ENCODE measurements at regions not wholly inside any gene's neighbourhood (a gene's known extent, or its start where the extent isn't known, plus 50 kb on each side); places are given as distances from the start of the nearest gene placed in this dataset.

DNA sequence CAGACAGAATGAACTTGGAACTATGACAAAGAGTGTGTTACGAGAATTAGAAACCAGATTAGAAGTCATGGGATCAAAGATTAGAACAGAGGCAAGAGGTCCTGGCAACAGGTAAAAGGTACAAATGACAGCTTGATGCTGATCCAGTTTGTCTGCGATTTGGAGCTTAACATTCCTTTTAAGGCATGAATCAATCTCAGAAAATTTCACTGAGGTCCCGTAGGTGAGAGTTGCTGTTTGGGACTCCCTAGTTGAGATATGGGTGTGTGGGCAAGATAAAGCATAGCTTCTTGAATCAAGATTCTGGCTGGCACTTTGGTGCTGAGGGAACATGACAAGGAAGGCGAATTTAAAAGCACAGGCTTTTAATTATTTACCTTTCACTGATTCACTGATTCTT is 62.6 kb upstream of the ACSL4 start:
- intact Hi-C loops (cut with DNase I) = no loop called here
- no peaks in the 10 kb centered on the region for H3K27me3 ChIP-seq
- H3K36me3 ChIP-seq (replicated peaks in 1 of 2; ENCODE audit: insufficient read depth in 1 of 2, low read depth in 2 of 2) = no peaks in the 10 kb centered on the region
- no peak overlapping the region for H3K27ac ChIP-seq
- no peak for ATAC-seq
- no peak overlapping the region for H3K4me3 ChIP-seq
- DNase-seq = no peak
- H3K4me1 ChIP-seq = no peaks in the 10 kb centered on the region
- no peaks in the 10 kb centered on the region for H3K9me3 ChIP-seq
- WGBS, 2 donors = 35 to 40% methylated on average over 4 of the region's 4 CpGs
- TF ChIP-seq, protein P1, sequence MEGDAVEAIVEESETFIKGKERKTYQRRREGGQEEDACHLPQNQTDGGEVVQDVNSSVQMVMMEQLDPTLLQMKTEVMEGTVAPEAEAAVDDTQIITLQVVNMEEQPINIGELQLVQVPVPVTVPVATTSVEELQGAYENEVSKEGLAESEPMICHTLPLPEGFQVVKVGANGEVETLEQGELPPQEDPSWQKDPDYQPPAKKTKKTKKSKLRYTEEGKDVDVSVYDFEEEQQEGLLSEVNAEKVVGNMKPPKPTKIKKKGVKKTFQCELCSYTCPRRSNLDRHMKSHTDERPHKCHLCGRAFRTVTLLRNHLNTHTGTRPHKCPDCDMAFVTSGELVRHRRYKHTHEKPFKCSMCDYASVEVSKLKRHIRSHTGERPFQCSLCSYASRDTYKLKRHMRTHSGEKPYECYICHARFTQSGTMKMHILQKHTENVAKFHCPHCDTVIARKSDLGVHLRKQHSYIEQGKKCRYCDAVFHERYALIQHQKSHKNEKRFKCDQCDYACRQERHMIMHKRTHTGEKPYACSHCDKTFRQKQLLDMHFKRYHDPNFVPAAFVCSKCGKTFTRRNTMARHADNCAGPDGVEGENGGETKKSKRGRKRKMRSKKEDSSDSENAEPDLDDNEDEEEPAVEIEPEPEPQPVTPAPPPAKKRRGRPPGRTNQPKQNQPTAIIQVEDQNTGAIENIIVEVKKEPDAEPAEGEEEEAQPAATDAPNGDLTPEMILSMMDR (IDR thresholded peaks at IDR 0.05) = no peak
- TF ChIP-seq POLR2A (IDR thresholded peaks at IDR 0.05) = no peak

DNA sequence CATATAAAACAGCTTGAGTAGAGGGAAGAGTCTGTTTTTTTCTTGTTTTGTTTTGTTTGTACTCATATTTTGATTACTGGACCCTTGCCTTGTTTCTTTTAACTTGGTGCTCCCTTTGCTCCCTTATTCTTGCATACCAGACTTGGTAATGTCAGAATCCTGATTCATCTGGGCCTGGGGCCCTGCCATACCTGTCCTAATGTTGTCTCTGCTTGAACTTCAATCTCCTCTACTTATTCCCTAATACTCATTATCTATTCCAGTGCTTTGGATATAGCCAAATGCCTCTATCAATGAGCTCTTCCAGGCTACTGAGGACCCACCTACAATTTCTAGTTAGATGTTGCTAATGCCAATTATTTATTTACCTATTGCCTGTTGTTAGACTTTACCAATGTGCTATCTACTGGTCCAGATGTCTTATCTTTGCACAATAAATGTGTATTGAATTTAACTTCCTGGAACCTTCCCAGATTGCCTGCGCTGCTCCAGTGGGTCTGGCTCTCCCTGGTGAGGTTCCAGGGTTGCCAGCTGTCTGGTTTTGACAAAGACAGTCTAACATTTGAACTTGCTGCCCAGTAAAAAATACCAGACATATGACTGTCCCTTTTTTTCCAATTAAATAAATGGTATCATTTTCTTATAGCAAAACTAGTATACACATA is 64.4 kb upstream of the ACSL4 start:
- Histone ChIP-seq H3K27ac (no peak overlapping the region), H3K4me1 (no peaks in the 10 kb centered on the region), H3K9me3 (no peaks in the 10 kb centered on the region), H3K4me3 (no peak overlapping the region), H3K27me3 (no peaks in the 10 kb centered on the region), H3K36me3 (replicated peaks in 1 of 2; ENCODE audit: insufficient read depth in 1 of 2, low read depth in 2 of 2) (no peaks in the 10 kb centered on the region)
- no peak for DNase-seq
- TF ChIP-seq POLR2A (IDR thresholded peaks at IDR 0.05) = no peak
- TF ChIP-seq, protein P1 (IDR thresholded peaks at IDR 0.05) = no peak
- no peak for ATAC-seq
- intact Hi-C loops (cut with DNase I) = no loop called here
- 17 to 27% methylated on average over 1 of the region's 1 CpG for WGBS, 2 donors

DNA sequence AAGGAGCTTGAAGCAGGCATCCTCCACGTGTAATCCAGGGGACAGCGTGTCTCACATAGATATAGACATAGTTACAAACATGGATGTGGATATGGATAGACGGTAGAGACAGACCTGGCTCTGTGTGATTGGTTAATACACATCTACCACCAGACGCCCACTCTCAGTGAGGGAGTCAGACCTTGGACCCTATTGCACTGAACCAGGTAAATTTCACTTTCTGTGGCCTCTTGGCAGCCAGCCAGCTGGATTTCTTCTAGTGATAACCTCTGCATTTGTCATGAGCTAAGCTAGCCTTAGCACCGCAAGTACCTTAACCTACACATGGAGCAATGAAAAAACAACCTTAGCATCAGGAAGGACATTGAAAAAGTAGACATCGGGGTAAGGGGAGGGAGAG is 79.2 kb upstream of the ACSL4 start:
- intact Hi-C loops (cut with DNase I) = no loop called here
- no peaks in the 10 kb centered on the region for H3K27me3 ChIP-seq
- TF ChIP-seq POLR2A (IDR thresholded peaks at IDR 0.05) = no peak
- TF ChIP-seq, protein P1 (IDR thresholded peaks at IDR 0.05) = no peak
- 83 to 84% methylated on average over 6 of the region's 6 CpGs for WGBS, 2 donors
- H3K27ac ChIP-seq = no peak overlapping the region
- no peaks in the 10 kb centered on the region for H3K4me1 ChIP-seq
- no peak overlapping the region for H3K4me3 ChIP-seq
- H3K36me3 ChIP-seq (replicated peaks in 1 of 2; ENCODE audit: insufficient read depth in 1 of 2, low read depth in 2 of 2) = no peaks in the 10 kb centered on the region
- H3K9me3 ChIP-seq = no peaks in the 10 kb centered on the region
- ATAC-seq (no peak), DNase-seq (peak in 2 of 4 donors; percentile 10 to 13)

DNA sequence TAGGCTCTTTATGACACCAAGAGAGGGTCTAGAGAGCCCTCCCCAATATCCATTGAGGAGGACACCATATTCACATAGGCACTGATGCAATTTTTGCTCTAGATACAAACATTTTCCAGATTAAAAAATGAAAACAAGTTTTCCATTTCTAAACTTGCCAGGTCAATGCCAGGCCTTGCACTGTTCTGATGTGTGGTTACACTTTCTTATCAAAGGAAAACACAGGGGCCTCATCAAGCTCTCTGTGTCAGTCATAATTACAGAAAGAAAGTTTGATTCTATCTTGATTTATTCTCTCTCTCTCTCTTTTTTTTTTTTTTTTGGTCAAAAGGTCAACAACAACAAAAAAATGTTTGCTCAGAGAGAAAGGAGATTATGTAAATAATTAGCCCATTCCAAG is 80.2 kb upstream of the ACSL4 start:
- DNase-seq = no peak
- H3K27ac ChIP-seq = no peak overlapping the region
- no peaks in the 10 kb centered on the region for H3K4me1 ChIP-seq
- no peaks in the 10 kb centered on the region for H3K9me3 ChIP-seq
- no peak for TF ChIP-seq POLR2A (IDR thresholded peaks at IDR 0.05)
- TF ChIP-seq, protein P1 (IDR thresholded peaks at IDR 0.05) = no peak
- intact Hi-C loops (cut with DNase I) = no loop called here
- no peak overlapping the region for H3K4me3 ChIP-seq
- H3K27me3 ChIP-seq = no peaks in the 10 kb centered on the region
- no peaks in the 10 kb centered on the region for H3K36me3 ChIP-seq (replicated peaks in 1 of 2; ENCODE audit: insufficient read depth in 1 of 2, low read depth in 2 of 2)
- ATAC-seq = no peak

DNA sequence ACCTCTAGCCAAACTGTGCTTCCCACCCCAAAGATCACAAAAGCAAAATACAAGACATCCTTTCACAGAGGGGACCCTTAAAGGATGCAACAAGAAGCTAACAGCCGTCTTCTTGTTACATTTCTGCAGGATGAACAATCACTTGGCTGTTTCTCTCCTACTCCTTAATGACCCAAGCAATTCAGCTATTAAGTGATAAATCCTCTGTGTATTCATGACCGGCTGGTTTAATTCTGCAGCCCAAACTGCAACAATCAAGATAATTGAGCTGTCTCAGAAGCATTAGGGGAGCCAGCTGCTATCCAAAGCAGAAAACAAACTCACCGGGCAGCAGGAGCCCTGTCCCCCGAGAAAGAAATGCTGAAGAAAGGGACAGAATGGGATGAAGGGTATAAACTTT is 85.9 kb upstream of the ACSL4 start:
- H3K4me1 ChIP-seq = no peaks in the 10 kb centered on the region
- H3K27me3 ChIP-seq = no peaks in the 10 kb centered on the region
- H3K36me3 ChIP-seq (replicated peaks in 1 of 2; ENCODE audit: insufficient read depth in 1 of 2, low read depth in 2 of 2) = no peaks in the 10 kb centered on the region
- intact Hi-C loops (cut with DNase I) = no loop called here
- no peaks in the 10 kb centered on the region for H3K9me3 ChIP-seq
- TF ChIP-seq, protein P1 (IDR thresholded peaks at IDR 0.05) = no peak
- no peak for TF ChIP-seq POLR2A (IDR thresholded peaks at IDR 0.05)
- H3K27ac ChIP-seq = no peak overlapping the region
- DNase-seq = no peak
- WGBS, 2 donors = 60 to 72% methylated on average over 3 to 4 of the region's 4 CpGs
- H3K4me3 ChIP-seq = no peak overlapping the region
- ATAC-seq = no peak
